Neural cell (in vitro differentiated cells): ENCODE measurements at regions not wholly inside any gene's neighbourhood (a gene's known extent, or its start where the extent isn't known, plus 50 kb on each side); places are given as distances from the start of the nearest gene placed in this dataset.

Experiments
- CTCF ChIP-seq: fragments of 450-650 bp; IDR thresholded peaks from 2 replicates; pipeline ENCODE4 v1.5.1; 2014; ENCODE audit warnings: antibody characterized with exemption, mild to moderate bottlenecking, moderate library complexity; ENCODE audit not compliant: poor library complexity, severe bottlenecking
- EP300 ChIP-seq: fragments of 450-650 bp; conservative IDR thresholded peaks from 2 replicates; pipeline ENCODE4 v1.6.1; 2014; ENCODE audit warnings: antibody characterized with exemption, mild to moderate bottlenecking, moderate library complexity; ENCODE audit not compliant: poor library complexity, severe bottlenecking
- TF ChIP-seq, protein P1 (sequence below): IDR thresholded peaks from 2 replicates; pipeline ENCODE4 v1.6.1; 2012; ENCODE audit warnings: borderline replicate concordance

DNA sequence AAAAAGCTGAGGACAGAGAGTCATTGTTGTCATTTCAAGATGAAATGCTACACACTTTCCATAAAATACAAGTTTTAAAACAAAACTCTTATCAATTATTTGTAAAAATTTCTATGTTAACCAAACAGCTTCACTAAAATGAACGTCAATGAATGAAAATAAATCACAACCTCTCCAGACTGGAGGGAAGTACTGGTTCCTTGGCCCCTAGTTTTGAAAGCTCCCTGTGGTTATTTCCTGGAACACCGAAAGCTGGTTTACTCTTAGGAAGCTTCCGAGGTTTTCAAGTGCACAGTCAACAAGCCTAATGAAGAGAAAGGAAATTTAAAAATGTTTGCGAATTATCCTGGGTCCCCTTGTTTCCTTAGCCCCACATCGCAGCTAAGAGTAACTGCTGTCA lies 191.1 kb upstream of the TTC29 start:
- TF ChIP-seq CTCF, result no peak
- TF ChIP-seq, protein P1, sequence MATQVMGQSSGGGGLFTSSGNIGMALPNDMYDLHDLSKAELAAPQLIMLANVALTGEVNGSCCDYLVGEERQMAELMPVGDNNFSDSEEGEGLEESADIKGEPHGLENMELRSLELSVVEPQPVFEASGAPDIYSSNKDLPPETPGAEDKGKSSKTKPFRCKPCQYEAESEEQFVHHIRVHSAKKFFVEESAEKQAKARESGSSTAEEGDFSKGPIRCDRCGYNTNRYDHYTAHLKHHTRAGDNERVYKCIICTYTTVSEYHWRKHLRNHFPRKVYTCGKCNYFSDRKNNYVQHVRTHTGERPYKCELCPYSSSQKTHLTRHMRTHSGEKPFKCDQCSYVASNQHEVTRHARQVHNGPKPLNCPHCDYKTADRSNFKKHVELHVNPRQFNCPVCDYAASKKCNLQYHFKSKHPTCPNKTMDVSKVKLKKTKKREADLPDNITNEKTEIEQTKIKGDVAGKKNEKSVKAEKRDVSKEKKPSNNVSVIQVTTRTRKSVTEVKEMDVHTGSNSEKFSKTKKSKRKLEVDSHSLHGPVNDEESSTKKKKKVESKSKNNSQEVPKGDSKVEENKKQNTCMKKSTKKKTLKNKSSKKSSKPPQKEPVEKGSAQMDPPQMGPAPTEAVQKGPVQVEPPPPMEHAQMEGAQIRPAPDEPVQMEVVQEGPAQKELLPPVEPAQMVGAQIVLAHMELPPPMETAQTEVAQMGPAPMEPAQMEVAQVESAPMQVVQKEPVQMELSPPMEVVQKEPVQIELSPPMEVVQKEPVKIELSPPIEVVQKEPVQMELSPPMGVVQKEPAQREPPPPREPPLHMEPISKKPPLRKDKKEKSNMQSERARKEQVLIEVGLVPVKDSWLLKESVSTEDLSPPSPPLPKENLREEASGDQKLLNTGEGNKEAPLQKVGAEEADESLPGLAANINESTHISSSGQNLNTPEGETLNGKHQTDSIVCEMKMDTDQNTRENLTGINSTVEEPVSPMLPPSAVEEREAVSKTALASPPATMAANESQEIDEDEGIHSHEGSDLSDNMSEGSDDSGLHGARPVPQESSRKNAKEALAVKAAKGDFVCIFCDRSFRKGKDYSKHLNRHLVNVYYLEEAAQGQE, result no peak
- TF ChIP-seq EP300, result no peak
